ENCODE measurements at regions not wholly inside any gene's neighbourhood (a gene's known extent, or its start where the extent isn't known, plus 50 kb on each side); places are given as distances from the start of the nearest gene placed in this dataset.
"Not testable (repeated sequence)": the region's sequence is repeated elsewhere in the genome, so short reads cannot be mapped to it uniquely, and the experiment has no call there.

DNA sequence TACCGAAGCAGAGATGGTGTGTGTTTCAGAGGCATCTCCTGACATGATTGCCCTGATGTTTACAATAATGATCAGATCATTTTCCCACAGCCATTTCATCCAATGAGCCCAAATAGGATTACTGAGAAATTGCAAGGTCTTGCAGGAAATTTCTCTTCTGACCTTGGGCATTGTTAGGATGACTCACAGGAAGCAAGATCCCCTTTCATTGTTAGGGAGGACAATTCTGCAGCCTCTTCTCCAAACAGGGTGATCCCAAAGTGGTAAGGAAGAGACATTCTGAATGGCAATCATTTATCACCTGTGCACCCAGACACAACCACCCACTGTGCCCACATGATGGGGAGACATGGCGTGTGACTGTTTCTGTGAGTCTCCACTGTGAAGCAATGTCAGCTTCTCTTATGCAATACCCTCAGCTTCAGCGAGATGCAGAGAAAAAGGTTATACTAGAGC lies 306.7 kb upstream of the XYLT1 start:
- DNase-seq, result no peak

GRCh38 chr16:17776888-17777287 lies 306.1 kb upstream of the XYLT1 start:
- no peak for DNase-seq

DNA sequence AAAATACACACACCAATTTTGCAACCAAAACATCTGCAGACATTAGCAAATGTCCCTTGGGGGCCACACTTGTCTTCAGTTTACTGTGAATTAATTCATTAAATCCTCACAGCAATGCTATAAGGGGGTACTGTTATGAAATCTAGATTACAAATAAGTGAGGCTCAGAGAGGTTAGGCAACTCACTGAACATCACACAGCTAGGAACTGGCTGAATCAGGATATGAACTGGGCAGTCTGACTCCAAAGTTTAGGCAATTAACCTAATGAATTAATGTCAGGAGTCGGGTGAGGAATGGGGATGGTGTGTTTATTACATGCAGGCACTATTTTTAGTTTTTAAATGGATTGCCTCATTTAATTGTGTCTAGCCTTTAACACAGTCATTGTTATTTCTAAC lies 305.7 kb upstream of the XYLT1 start:
- no peak for DNase-seq

DNA sequence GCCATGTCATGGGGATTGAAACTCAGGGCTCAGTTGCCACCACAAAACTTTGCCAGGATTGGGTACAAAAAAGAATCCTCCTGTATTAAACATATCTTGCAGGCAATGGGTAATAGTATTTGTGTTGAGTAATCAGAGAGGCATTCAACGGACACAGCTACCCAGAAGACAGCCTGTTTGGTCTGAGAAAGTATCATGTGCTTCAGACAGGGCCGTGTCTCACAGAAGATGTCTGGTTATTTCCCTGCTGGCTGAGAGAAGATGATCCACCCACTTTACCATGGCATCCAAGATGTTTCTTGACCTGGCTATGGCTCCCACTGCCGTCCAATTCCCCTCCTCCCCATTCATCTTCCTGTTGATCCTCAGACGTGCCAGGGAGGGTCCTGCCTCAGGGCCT lies 304.3 kb upstream of the XYLT1 start:
- DNase-seq, result no peak

- no peak for DNase-seq
Measured at GRCh38 chr16:17773698-17774101, 302.9 kb upstream of the XYLT1 start.

DNA sequence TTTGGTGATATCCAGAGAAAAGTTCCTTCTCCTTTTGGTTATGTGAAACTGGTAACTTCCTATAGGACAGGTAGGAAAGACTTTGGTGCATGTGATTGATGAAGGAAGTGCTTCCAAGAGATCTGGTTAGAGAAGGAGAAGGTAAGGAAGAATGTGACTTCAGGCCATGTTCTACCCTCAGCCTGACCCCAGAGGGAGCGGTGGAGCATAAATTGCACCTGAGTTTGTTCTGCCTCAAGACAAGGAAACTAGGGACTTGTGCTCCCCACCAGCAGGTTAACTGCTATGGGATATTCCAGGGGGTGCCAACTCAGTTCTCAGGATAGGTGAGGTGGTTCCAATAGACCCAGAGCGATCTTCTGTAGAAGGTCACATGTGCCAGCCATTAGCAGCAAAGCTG lies 299.3 kb upstream of the XYLT1 start:
- DNase-seq, result no peak

DNA sequence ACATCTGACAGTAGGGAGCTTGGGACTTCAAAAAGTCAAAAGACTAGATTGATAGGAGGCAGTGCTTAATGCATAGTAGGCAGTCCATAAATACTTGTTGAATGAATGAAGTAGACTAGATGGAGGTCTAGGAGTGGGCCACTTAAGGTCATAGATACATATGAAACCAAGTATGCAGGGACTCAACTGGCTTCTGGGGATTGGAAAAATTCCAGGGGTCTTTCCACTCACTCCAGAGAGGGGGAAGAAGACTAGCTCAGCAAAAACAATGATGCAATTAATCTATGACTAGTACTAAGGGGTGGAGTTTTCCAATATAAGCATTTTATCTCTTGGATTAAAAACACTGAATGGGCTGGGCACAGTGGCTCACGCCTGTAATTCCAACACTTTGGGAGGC lies 298.3 kb upstream of the XYLT1 start:
- no peak for DNase-seq

DNA sequence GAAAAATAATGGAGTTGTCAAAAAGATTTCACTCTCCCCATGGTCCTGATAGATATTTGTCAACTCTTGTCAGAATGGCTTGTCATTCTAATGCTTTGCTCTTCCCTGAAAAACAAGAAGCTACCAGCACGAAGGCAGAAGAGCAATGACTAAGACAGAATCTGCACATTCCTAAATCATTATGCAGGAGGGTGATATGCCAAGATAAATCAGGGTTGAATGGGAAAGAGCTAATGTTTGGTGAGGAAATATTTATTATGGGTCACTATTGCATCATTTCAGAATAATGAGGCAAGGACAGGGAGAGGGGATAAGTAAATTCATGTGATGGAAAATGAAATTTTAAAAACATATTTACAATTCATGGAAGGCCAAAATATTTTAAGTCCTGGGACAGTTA lies 297.5 kb upstream of the XYLT1 start:
- DNase-seq, result no peak

DNA sequence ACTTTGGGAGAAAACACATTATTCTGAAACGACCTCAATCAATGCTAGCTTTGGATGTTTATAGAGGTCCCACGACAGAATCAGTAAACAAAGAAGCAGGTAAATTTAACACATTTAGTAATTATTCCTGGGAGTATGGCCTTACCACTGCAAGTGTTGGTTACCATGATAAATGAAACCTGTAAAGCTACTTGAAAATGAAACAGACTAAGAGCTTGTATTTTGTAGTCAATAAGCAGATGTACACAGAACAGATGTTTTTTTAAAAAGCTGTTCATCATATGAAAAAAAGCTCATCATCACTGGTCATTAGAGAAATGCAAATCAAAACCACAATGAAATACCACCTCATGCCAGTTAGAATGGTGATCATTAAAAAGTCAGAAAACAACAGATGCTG lies 295.3 kb upstream of the XYLT1 start:
- no peak for DNase-seq

DNA sequence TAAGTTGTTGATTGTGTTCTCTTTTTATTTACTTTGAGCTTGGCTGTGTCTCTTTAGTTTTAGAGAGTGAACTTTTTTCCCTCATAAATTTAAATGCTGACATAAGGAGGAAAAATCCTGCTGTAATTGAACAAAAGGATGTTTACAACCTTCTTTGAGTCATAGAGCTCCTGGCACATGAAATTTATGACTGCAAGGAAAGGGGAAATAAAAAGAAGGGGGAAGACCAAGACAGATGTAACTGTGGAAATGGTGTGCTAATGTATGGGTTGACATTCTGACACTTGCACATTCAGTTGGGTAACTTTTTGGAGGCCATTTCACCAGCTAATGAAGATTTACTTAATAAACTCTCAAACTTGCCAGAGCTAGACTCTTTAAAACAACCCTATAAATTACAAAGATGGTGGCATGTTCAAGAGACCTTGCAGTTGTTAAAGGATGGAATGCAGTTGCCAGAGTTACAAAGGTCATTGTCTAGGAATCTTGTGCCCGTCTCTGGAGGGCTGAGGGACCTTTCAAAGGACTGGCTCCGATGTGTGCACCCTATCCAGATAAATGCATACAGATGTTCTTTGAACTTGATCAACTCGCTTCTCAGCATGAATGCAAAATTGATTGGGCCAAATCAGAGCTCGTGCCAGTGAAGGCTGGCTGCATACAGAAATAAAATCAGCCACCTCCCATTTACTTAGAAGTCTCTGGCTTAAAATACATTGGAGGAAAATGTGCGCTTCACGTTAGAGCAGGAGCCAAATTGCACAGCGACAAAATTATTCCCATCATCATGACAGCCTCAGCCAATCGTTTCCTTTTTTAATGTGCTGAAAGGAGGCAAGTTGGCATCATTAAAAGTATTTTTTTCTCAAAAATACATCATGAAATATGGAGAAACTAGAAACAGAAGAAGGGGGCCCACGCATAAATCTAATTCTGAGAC lies 289.0 kb upstream of the XYLT1 start:
- DNase-seq, result no peak

DNA sequence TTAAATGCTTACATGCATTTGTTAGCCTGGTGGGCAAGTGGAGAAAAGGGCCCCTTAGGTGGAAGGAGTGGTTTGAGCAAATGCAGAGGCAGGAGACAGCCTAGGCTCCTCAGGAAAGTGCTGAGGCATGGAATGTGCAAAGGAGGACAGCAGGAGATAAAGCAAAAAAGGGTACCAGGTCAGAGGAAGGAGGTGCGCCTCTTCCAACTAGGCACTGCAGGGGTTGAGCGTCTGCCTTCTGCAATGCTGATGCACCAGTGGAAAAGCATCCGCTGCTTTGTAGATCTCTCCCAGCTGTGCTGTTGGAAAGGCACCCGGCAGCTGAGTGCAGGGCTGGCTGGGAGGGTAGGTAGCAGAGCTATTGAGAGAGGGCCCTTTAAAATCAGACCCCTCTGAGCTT lies 287.0 kb upstream of the XYLT1 start:
- no peak for DNase-seq

DNA sequence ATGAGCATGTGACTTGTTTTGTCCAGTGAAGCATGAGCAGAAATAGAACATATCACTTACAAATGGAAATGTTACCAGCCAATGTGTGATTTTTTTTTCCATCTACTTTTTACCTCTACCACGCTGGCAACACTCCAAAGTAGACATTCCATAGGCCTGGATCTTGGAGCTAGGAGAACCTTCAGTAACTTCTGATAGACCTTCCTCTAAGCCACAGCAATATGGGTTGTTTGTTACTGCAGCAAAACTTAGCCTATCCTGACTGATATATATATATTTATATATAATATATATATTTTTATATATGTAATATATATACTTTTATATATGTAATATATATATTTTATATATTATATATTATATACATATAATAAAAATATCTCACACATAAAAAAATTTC lies 284.4 kb upstream of the XYLT1 start:
- no peak for DNase-seq

DNA sequence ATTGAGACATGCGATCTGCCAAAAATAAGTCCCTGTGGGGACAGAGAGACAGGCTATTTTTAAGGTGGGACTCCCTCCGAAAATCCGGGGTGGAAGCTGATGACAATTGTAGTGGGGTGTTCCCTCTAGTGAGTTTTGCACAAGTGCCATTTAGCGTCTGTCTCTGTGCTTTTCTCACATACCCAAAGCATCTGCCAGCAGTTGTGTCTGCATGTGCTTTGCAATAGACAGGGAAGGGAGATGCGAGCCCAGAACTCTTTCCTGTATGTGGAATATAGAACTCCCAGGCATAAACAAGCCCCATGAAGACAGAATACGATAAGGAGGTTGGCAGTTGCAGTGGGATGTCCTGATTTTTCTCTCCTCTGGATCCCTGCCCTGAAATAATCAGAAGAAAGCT lies 282.7 kb upstream of the XYLT1 start:
- no peak for DNase-seq

GRCh38 chr16:17749706-17750105 lies 278.9 kb upstream of the XYLT1 start:
- no peak for DNase-seq

- DNase-seq, result no peak
Measured at GRCh38 chr16:17748044-17748719, 277.4 kb upstream of the XYLT1 start.

DNA sequence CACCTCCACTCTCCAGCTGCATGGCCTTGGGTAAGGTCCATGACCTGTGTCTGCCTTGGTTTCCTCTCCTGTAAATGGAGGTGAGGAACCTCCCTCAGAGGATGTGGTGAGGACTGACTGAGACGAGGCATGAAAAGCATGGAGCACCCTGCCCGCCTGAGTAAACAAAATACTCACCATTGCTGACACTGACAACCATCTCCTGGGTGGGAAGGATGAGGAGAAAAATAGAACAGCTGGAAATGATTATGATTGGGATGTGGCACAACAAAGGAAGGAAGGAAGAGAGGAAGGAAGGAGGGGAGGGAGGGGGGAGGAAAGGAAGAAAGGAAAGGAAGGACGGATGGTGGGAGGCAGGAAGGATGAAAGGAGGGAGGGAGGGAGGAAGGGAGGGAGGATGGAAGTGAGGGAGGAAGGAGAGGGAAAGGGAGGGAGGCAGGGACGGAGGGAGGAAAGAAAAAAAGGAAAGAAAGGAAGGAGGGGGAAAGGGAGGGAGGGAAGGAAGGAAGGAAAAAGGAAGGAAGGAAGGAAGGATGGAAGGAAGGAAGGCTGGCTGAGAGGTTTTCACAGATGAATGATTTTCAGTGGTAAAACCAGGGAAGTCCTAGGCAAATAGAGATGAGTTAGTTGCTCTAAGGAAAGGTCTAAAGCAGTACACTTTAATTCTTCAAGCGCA lies 276.5 kb upstream of the XYLT1 start:
- no peak for DNase-seq

GRCh38 chr16:17744921-17745572 lies 274.3 kb upstream of the XYLT1 start:
- no peak for DNase-seq

DNA sequence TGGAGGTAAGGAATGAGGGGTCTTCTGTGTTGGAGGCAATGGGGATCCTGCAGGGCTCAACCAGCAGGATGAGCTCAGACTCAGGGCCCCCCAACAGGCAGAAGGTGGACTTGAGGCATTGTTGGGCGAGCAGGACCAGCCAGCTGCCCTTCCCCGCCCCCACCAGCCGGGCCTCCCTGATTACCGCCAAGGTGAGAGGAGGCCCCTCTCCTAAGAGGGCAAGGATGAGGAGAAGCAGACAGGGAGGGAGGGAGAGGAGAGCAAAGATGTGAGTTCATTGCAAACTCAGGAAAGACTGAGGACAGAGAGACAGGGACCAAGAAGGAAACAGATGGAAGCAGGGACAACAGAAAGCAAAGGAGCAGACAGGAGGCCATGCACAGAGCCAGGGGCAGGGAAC lies 272.8 kb upstream of the XYLT1 start:
- DNase-seq, result no peak

- no peak for DNase-seq
Measured at GRCh38 chr16:17743158-17743557, 272.4 kb upstream of the XYLT1 start.

DNA sequence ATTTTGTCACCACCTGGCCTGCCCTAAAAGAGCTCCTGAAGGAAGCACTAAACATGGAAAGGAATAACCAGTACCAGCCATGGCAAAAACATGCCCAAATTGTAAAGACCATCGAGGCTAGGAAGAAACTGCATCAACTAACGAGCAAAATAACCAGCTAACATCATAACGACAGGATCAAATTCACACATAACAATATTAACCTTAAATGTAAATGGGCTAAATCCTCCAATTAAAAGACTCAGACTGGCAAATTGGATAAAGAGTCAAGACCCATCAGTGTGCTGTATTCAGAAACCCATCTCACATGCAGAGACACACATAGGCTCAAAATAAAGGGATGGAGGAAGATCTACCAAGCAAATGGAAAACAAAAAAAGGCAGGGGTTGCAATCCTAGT lies 264.3 kb upstream of the XYLT1 start:
- not testable (repeated sequence) for DNase-seq

GRCh38 chr16:17729820-17730219 lies 259.1 kb upstream of the XYLT1 start:
- DNase-seq, result no peak

DNA sequence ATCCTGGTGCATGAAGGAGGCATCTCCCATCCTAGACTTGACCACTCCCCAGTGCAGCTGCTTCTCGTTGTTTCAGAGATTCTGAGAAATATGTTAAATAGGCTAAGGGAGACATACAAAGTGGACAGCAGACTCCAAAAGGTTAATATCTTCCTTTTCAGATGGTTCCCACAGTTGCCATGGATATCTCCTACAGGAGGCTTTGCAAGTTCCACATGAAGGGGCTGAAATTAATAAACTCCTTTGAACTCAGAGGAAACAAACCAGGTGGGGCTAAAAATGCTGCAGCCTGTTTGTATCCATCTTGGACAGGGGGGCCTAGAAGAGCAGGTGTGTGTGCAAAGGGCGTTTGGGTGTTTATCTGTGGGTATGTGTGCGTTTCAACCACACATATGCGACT lies 257.4 kb upstream of the XYLT1 start:
- no peak for DNase-seq

GRCh38 chr16:17724242-17724898 lies 253.6 kb upstream of the XYLT1 start:
- DNase-seq, result no peak
